ENCODE measurements at regions not wholly inside any gene's neighbourhood (a gene's known extent, or its start where the extent isn't known, plus 50 kb on each side); places are given as distances from the start of the nearest gene placed in this dataset.
A peak's percentile ranks its signal among the peaks of the same experiment; 100 is the strongest.

- DNase-seq (ENCODE audit: low spot score) = no peak
- Mint-ChIP-seq H3K36me3 (ENCODE audit: low read depth, unreplicated experiment) (peaks cover 15% of the 10 kb centered on the region), H3K27ac (ENCODE audit: unreplicated experiment) (peak overlapping the region; percentile 85), H3K4me1 (ENCODE audit: unreplicated experiment) (peaks cover 52% of the 10 kb centered on the region), H3K4me3 (ENCODE audit: unreplicated experiment) (no peak overlapping the region), H3K9me3 (ENCODE audit: unreplicated experiment) (no peaks in the 10 kb centered on the region), H3K27me3 (ENCODE audit: unreplicated experiment) (peaks cover 9% of the 10 kb centered on the region)
- no peak for TF ChIP-seq CTCF (IDR thresholded peaks at IDR 0.05; ENCODE audit: unreplicated experiment)
These were observed 119.2 kb upstream of the ALDH1A3 start for GRCh38 chr15:100760357-100760903.

- no peak for DNase-seq (ENCODE audit: low spot score)
- no peak for TF ChIP-seq CTCF (IDR thresholded peaks at IDR 0.05; ENCODE audit: unreplicated experiment)
- Mint-ChIP-seq H3K27me3 (ENCODE audit: unreplicated experiment) (peaks cover 9% of the 10 kb centered on the region), H3K27ac (ENCODE audit: unreplicated experiment) (no peak overlapping the region), H3K4me3 (ENCODE audit: unreplicated experiment) (no peak overlapping the region), H3K36me3 (ENCODE audit: low read depth, unreplicated experiment) (peaks cover 19% of the 10 kb centered on the region), H3K4me1 (ENCODE audit: unreplicated experiment) (peaks cover 50% of the 10 kb centered on the region), H3K9me3 (ENCODE audit: unreplicated experiment) (no peaks in the 10 kb centered on the region)
These were observed 118.2 kb upstream of the ALDH1A3 start for GRCh38 chr15:100761290-100761935.

GRCh38 chr15:100762289-100762688, 117.3 kb upstream of the ALDH1A3 start:
- H3K4me1 Mint-ChIP-seq (ENCODE audit: unreplicated experiment) = peaks cover 46% of the 10 kb centered on the region

GRCh38 chr15:100762913-100763834, 116.5 kb upstream of the ALDH1A3 start:
- Mint-ChIP-seq H3K27me3 (ENCODE audit: unreplicated experiment) (peaks cover 9% of the 10 kb centered on the region), H3K9me3 (ENCODE audit: unreplicated experiment) (no peaks in the 10 kb centered on the region), H3K4me1 (ENCODE audit: unreplicated experiment) (peaks cover 43% of the 10 kb centered on the region), H3K4me3 (ENCODE audit: unreplicated experiment) (no peak overlapping the region), H3K36me3 (ENCODE audit: low read depth, unreplicated experiment) (peaks cover 20% of the 10 kb centered on the region), H3K27ac (ENCODE audit: unreplicated experiment) (no peak overlapping the region)
- TF ChIP-seq CTCF (IDR thresholded peaks at IDR 0.05; ENCODE audit: unreplicated experiment) = no peak
- no peak for DNase-seq (ENCODE audit: low spot score)

More at GRCh38 chr15:100762289-100762688, 117.3 kb upstream of the ALDH1A3 start:
- Mint-ChIP-seq H3K27me3 (ENCODE audit: unreplicated experiment) (peaks cover 9% of the 10 kb centered on the region), H3K4me3 (ENCODE audit: unreplicated experiment) (peak overlapping the region; percentile 14), H3K36me3 (ENCODE audit: low read depth, unreplicated experiment) (peaks cover 20% of the 10 kb centered on the region), H3K9me3 (ENCODE audit: unreplicated experiment) (no peaks in the 10 kb centered on the region), H3K27ac (ENCODE audit: unreplicated experiment) (no peak overlapping the region)
- DNase-seq (ENCODE audit: low spot score) = no peak
- no peak for TF ChIP-seq CTCF (IDR thresholded peaks at IDR 0.05; ENCODE audit: unreplicated experiment)

All from endothelial cell (in vitro differentiated cells).